ENCODE measurements at regions not wholly inside any gene's neighbourhood (a gene's known extent, or its start where the extent isn't known, plus 50 kb on each side); places are given as distances from the start of the nearest gene placed in this dataset.

GRCh38 chr6:6892744-6893583 lies 214.8 kb upstream of the RREB1 start:
- H3K4me3 ChIP-seq (ENCODE audit: low read depth, low read length), result no peak overlapping the region
- no peak for TF ChIP-seq CTCF (IDR thresholded peaks at IDR 0.05; ENCODE audit: low read depth, low read length)

DNA sequence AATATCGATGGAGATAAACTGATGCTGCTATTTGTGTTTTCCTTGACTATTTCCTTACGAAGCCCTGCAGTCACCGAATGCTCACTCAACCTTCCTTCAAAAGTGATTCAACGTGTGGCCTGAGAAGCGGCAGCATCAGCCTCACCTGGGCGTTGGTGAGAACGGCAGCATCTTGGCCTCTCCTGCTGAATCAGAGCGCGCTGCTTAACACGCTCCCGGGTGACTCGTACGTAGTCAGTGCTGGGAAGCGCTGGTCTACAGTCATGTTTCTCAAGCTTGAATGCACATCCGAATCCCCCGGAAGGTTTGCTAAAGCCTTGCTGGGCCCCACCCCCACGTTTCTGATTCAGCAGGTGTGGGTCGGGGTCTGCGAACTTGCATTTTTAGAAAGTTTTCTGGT lies 214.1 kb upstream of the RREB1 start:
- TF ChIP-seq CTCF (IDR thresholded peaks at IDR 0.05; ENCODE audit: low read depth, low read length), result no peak
- no peak overlapping the region for H3K4me3 ChIP-seq (ENCODE audit: low read depth, low read length)

- H3K4me3 ChIP-seq (ENCODE audit: low read depth, low read length), result no peak overlapping the region
- TF ChIP-seq CTCF (IDR thresholded peaks at IDR 0.05; ENCODE audit: low read depth, low read length), result no peak
Observed at GRCh38 chr6:6895929-6896328, 211.8 kb upstream of the RREB1 start.

GRCh38 chr6:6897140-6897539 lies 210.6 kb upstream of the RREB1 start:
- H3K4me3 ChIP-seq (ENCODE audit: low read depth, low read length), result no peak overlapping the region
- no peak for TF ChIP-seq CTCF (IDR thresholded peaks at IDR 0.05; ENCODE audit: low read depth, low read length)

DNA sequence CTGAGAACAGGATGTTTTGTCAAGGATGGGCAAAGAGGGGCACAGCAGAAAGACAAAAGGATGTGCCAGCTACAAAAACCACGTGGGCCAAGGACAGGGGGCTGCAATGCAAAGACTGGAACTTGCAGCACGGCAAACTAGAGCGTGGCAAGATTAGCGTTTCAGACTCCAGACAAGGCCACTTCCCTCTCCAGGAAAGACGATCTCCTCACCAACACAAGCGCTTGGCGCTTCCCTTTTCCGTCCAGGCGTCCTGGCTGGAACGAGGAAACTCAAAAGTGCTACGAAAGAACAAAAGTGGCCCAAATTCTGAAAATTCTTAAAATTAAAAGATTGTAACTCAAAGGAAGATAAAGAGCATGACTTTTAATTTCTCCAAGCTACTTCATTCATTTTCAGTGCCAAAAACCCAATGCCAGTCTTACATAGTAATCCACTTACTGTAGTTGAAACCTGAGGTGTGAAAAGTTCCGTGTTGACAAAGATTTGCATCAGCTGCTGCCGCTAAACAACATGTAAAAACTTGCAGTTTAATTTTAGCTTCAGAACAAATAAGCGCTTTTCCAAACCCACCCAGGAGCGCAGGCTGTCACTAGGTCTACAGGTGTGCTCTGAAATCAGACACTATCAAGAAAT lies 207.1 kb upstream of the RREB1 start:
- no peak for TF ChIP-seq CTCF (IDR thresholded peaks at IDR 0.05; ENCODE audit: low read depth, low read length)
- no peak overlapping the region for H3K4me3 ChIP-seq (ENCODE audit: low read depth, low read length)

- H3K4me3 ChIP-seq (ENCODE audit: low read depth, low read length), result no peak overlapping the region
- no peak for TF ChIP-seq CTCF (IDR thresholded peaks at IDR 0.05; ENCODE audit: low read depth, low read length)
Observed at GRCh38 chr6:6901205-6901719, 206.5 kb upstream of the RREB1 start.

- no peak for TF ChIP-seq CTCF (IDR thresholded peaks at IDR 0.05; ENCODE audit: low read depth, low read length)
- no peak overlapping the region for H3K4me3 ChIP-seq (ENCODE audit: low read depth, low read length)
Observed at GRCh38 chr6:6901945-6902344, 205.8 kb upstream of the RREB1 start.

Measured in WI38 (cell line).